ENCODE measurements at regions not wholly inside any gene's neighbourhood (a gene's known extent, or its start where the extent isn't known, plus 50 kb on each side); places are given as distances from the start of the nearest gene placed in this dataset.

- no peaks in the 10 kb centered on the region for H3K9me3 ChIP-seq (ENCODE audit: insufficient read depth, low read length)
- no peaks in the 10 kb centered on the region for H3K79me2 ChIP-seq (ENCODE audit: insufficient read depth, low read length)
- no peak overlapping the region for H3K27ac ChIP-seq (ENCODE audit: low read depth, low read length)
- H4K20me1 ChIP-seq (ENCODE audit: low read depth, low read length), result no peaks in the 10 kb centered on the region
- no peaks in the 10 kb centered on the region for H3K9me2 ChIP-seq (replicated peaks; ENCODE audit: insufficient read depth, low read length)
- no peak overlapping the region for H2AFZ ChIP-seq (ENCODE audit: low read depth, low read length, severe bottlenecking)
- H3K4me2 ChIP-seq (ENCODE audit: low read depth, low read length, poor library complexity, severe bottlenecking), result no peak overlapping the region
- H3K4me3 ChIP-seq (ENCODE audit: insufficient read depth, low read length, poor library complexity, severe bottlenecking), result no peak overlapping the region
- no peaks in the 10 kb centered on the region for H3K36me3 ChIP-seq (ENCODE audit: low read length)
- H3K27me3 ChIP-seq (ENCODE audit: low read length), result no peaks in the 10 kb centered on the region
- no peaks in the 10 kb centered on the region for H3F3A ChIP-seq (ENCODE audit: insufficient read depth)
- H3K9ac ChIP-seq (ENCODE audit: low read length), result no peak overlapping the region
- TF ChIP-seq EZH2phosphoT487 (conservative IDR thresholded peaks at IDR 0.05; ENCODE audit: low read length) (no peak), CTCF (IDR thresholded peaks at IDR 0.05; ENCODE audit: insufficient read depth, low read length, poor library complexity, severe bottlenecking) (no peak)
Observed at GRCh38 chr22:49569286-49570031, 258.2 kb downstream of the BRD1 start.

- no peak overlapping the region for H3K4me3 ChIP-seq (ENCODE audit: insufficient read depth, low read length, poor library complexity, severe bottlenecking)
Observed at GRCh38 chr22:49568751-49569285, 258.9 kb downstream of the BRD1 start.

GRCh38 chr22:49567899-49568750 is 259.5 kb downstream of the BRD1 start:
- no peak overlapping the region for H2AFZ ChIP-seq (ENCODE audit: low read depth, low read length, severe bottlenecking)
- no peak overlapping the region for H3K27ac ChIP-seq (ENCODE audit: low read depth, low read length)
- no peaks in the 10 kb centered on the region for H3K27me3 ChIP-seq (ENCODE audit: low read length)
- H3K9me3 ChIP-seq (ENCODE audit: insufficient read depth, low read length), result no peaks in the 10 kb centered on the region
- H3K9me2 ChIP-seq (replicated peaks; ENCODE audit: insufficient read depth, low read length), result no peaks in the 10 kb centered on the region
- H4K20me1 ChIP-seq (ENCODE audit: low read depth, low read length), result no peaks in the 10 kb centered on the region
- H3K36me3 ChIP-seq (ENCODE audit: low read length), result no peaks in the 10 kb centered on the region
- no peak overlapping the region for H3K9ac ChIP-seq (ENCODE audit: low read length)
- no peaks in the 10 kb centered on the region for H3F3A ChIP-seq (ENCODE audit: insufficient read depth)
- no peak overlapping the region for H3K4me3 ChIP-seq (ENCODE audit: insufficient read depth, low read length, poor library complexity, severe bottlenecking)
- H3K79me2 ChIP-seq (ENCODE audit: insufficient read depth, low read length), result no peaks in the 10 kb centered on the region
- H3K4me2 ChIP-seq (ENCODE audit: low read depth, low read length, poor library complexity, severe bottlenecking), result no peak overlapping the region
- TF ChIP-seq CTCF (IDR thresholded peaks at IDR 0.05; ENCODE audit: insufficient read depth, low read length, poor library complexity, severe bottlenecking) (no peak), EZH2phosphoT487 (conservative IDR thresholded peaks at IDR 0.05; ENCODE audit: low read length) (no peak)

More at GRCh38 chr22:49568751-49569285, 258.9 kb downstream of the BRD1 start:
- Histone ChIP-seq H2AFZ (ENCODE audit: low read depth, low read length, severe bottlenecking) (no peak overlapping the region), H3K4me2 (ENCODE audit: low read depth, low read length, poor library complexity, severe bottlenecking) (no peak overlapping the region), H3K79me2 (ENCODE audit: insufficient read depth, low read length) (no peaks in the 10 kb centered on the region), H3F3A (ENCODE audit: insufficient read depth) (no peaks in the 10 kb centered on the region), H4K20me1 (ENCODE audit: low read depth, low read length) (no peaks in the 10 kb centered on the region), H3K9ac (ENCODE audit: low read length) (no peak overlapping the region), H3K36me3 (ENCODE audit: low read length) (no peaks in the 10 kb centered on the region), H3K9me3 (ENCODE audit: insufficient read depth, low read length) (no peaks in the 10 kb centered on the region), H3K27ac (ENCODE audit: low read depth, low read length) (no peak overlapping the region), H3K9me2 (replicated peaks; ENCODE audit: insufficient read depth, low read length) (no peaks in the 10 kb centered on the region), H3K27me3 (ENCODE audit: low read length) (no peaks in the 10 kb centered on the region)
- TF ChIP-seq CTCF (IDR thresholded peaks at IDR 0.05; ENCODE audit: insufficient read depth, low read length, poor library complexity, severe bottlenecking) (no peak), EZH2phosphoT487 (conservative IDR thresholded peaks at IDR 0.05; ENCODE audit: low read length) (no peak)
